IgD-negative memory B cell (primary cell): ENCODE measurements at regions not wholly inside any gene's neighbourhood (a gene's known extent, or its start where the extent isn't known, plus 50 kb on each side); places are given as distances from the start of the nearest gene placed in this dataset.
"Not testable (repeated sequence)": the region's sequence is repeated elsewhere in the genome, so short reads cannot be mapped to it uniquely, and the experiment has no call there.

Experiments
- H3K27ac Mint-ChIP-seq, 3 donors: one replicate each; pipeline ENCODE4 v1.8.0; 2020 to 2022; ENCODE audit warnings: mild to moderate bottlenecking in 3 of 3, mixed read lengths in 3 of 3, moderate library complexity in 1 of 3
- H3K27me3 Mint-ChIP-seq: one replicate; pipeline ENCODE4 v1.8.0; 2021; ENCODE audit warnings: mixed read lengths
- H3K36me3 Mint-ChIP-seq: one replicate; pipeline ENCODE4 v1.8.0; 2020; ENCODE audit warnings: mild to moderate bottlenecking, mixed read lengths
- H3K4me1 Mint-ChIP-seq, 3 donors: one replicate each; pipeline ENCODE4 v1.8.0; 2020 to 2022; ENCODE audit warnings: mixed read lengths in 3 of 3, mild to moderate bottlenecking in 1 of 3
- H3K4me3 Mint-ChIP-seq, 4 donors: one replicate each; pipeline ENCODE4 v1.8.0; 2020 to 2022; ENCODE audit warnings: mild to moderate bottlenecking in 4 of 4, mixed read lengths in 4 of 4, moderate library complexity in 3 of 4
- H3K9me3 Mint-ChIP-seq, 3 donors: one replicate each; pipeline ENCODE4 v1.8.0; 2020 to 2021; ENCODE audit warnings: mixed read lengths in 3 of 3, mild to moderate bottlenecking in 1 of 3

DNA sequence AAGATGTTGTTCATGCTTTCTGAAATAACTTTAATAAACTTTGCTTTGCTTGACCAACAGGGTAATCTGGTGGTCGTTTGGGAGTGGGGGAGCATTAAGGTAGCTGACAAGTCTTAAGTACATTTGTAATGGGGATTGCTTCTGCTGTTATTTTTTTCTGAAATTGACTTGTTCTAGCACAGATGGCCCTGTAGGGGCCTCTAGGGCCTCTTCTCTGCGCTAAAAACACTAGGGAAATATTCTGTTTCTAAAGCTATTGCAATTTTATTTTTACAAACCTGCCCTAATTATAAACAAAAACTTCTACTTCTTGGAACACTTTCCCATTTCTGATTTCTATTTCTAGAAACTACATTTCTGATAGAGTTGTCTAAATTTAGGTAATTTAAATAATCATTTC lies 191.3 kb upstream of the KCNJ3 start:
- H3K4me1 Mint-ChIP-seq: no peaks in the 10 kb centered on the region

GRCh38 chr2:154518872-154519271 lies 179.6 kb upstream of the KCNJ3 start:
- Mint-ChIP-seq H3K27me3 (no peaks in the 10 kb centered on the region), H3K36me3 (no peaks in the 10 kb centered on the region), H3K27ac (no peak overlapping the region), H3K4me1 (no peaks in the 10 kb centered on the region), H3K4me3 (no peak overlapping the region), H3K9me3 (peaks cover 0 to 11% (median 3%) of the 10 kb centered on the region in 3 donors)

More for the DNA sequence above, 191.3 kb upstream of the KCNJ3 start:
- Mint-ChIP-seq H3K9me3 (peaks cover 0 to 4% (median 2%) of the 10 kb centered on the region in 3 donors), H3K27me3 (no peaks in the 10 kb centered on the region), H3K27ac (no peak overlapping the region), H3K4me3 (no peak overlapping the region), H3K36me3 (no peaks in the 10 kb centered on the region)

DNA sequence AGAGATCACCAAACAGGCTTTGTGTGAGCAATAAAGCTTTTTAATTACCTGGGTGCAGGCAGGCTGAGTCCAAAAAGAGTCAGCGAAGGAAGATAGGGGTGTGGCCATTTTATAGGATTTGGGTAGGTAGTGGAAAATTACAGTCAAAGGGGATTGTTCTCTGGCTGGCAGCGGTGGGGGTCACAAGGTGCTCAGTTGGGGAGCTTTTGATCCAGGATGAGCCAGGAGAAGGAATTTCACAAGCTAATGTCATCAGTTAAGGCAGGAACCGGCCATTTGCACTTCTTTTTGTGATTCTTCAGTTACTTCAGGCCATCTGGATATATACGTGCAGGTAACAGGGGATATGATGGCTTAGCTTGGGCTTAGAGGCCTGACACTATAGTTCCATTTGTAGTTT lies 177.5 kb upstream of the KCNJ3 start:
- H3K4me3 Mint-ChIP-seq, H3K27ac Mint-ChIP-seq, H3K4me1 Mint-ChIP-seq, H3K27me3 Mint-ChIP-seq, H3K36me3 Mint-ChIP-seq: not testable (repeated sequence)
- H3K9me3 Mint-ChIP-seq: peaks cover 3 to 11% (median 3%) of the 10 kb centered on the region in 3 donors

DNA sequence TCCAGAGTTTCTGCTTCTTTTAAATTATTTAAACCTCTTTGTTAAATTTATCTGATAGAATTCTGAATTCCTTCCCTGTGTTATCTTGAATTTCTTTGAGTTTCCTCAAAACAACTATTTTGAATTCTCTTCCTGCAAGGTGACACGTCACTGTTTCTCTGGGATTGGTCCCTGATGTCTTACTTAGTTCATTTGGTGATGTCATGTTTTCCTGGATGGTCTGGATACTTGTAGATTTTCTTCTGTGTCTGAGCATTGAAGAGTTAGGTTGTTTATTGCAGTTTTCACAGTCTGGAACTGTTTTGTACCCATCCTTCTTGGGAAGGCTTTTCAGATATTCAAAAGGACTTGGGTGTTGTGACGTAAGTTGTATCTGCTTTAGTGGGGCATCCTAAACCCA lies 172.3 kb upstream of the KCNJ3 start:
- Mint-ChIP-seq H3K4me3 (no peak overlapping the region), H3K9me3 (peaks cover 3 to 5% (median 4%) of the 10 kb centered on the region in 3 donors), H3K4me1 (no peaks in the 10 kb centered on the region), H3K27me3 (no peaks in the 10 kb centered on the region), H3K27ac (no peak overlapping the region), H3K36me3 (no peaks in the 10 kb centered on the region)

DNA sequence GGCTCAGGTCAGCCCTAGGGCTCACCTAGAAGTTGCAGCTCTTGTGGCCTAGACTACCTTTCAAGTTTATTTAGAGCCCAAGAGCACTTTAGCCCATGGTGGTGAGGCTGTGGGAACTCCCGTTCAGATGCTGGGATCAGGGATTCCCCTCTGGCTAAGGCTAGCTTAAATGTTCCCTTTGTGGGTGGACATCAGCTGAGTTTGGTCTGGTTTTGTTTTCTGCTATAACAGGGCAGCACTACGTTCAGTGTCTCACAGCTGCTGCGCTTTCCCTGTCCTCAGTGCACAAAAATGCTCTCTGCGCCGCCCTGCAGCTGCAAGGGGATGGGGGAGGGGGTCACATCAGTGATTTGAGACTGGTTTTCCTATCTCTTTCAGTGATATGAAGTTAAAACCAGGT lies 170.5 kb upstream of the KCNJ3 start:
- peaks cover 0 to 5% (median 3%) of the 10 kb centered on the region in 3 donors for H3K9me3 Mint-ChIP-seq
- no peak overlapping the region for H3K4me3 Mint-ChIP-seq
- H3K27ac Mint-ChIP-seq: no peak overlapping the region
- peaks cover 3% of the 10 kb centered on the region for H3K27me3 Mint-ChIP-seq
- H3K4me1 Mint-ChIP-seq: peaks cover 0 to 2% (median 0%) of the 10 kb centered on the region in 3 donors
- no peaks in the 10 kb centered on the region for H3K36me3 Mint-ChIP-seq

DNA sequence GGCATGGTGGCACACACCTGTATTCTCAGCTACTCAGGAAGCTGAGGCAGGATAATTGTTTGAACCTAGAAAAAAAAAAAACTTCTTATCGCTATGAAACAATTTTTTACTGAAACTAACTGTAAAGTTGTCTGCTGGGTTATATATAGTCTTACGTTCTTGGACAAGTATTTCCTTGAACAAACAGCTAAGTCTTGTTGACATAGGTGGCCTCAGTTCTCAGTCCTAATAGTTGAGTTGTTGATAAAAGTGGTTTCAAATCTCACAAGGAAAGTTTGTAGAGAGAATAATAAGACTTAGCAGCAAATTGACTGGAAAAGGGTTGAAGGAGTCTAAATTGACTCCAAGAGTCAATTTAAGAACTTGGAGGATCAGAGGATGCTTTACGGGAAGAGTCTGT lies 166.5 kb upstream of the KCNJ3 start:
- peaks cover 0 to 4% (median 2%) of the 10 kb centered on the region in 3 donors for H3K9me3 Mint-ChIP-seq
- H3K4me1 Mint-ChIP-seq: peaks cover 0 to 2% (median 0%) of the 10 kb centered on the region in 3 donors
- peaks cover 3% of the 10 kb centered on the region for H3K27me3 Mint-ChIP-seq
- H3K27ac Mint-ChIP-seq: no peak overlapping the region
- peaks cover 1% of the 10 kb centered on the region for H3K36me3 Mint-ChIP-seq
- H3K4me3 Mint-ChIP-seq: no peak overlapping the region

GRCh38 chr2:154532763-154533162 lies 165.7 kb upstream of the KCNJ3 start:
- Mint-ChIP-seq H3K4me1 (peaks cover 0 to 2% (median 0%) of the 10 kb centered on the region in 3 donors), H3K36me3 (peaks cover 1% of the 10 kb centered on the region), H3K4me3 (no peak overlapping the region), H3K27me3 (peaks cover 3% of the 10 kb centered on the region), H3K9me3 (peaks cover 0 to 4% (median 2%) of the 10 kb centered on the region in 3 donors), H3K27ac (no peak overlapping the region)

GRCh38 chr2:154533300-154533940 lies 165.1 kb upstream of the KCNJ3 start:
- Mint-ChIP-seq H3K4me3 (no peak overlapping the region), H3K27ac (no peak overlapping the region), H3K36me3 (peaks cover 1% of the 10 kb centered on the region), H3K4me1 (peaks cover 0 to 2% (median 0%) of the 10 kb centered on the region in 3 donors), H3K27me3 (peaks cover 3% of the 10 kb centered on the region), H3K9me3 (peaks cover 0 to 4% (median 2%) of the 10 kb centered on the region in 3 donors)

- no peak overlapping the region for H3K4me3 Mint-ChIP-seq
- H3K27me3 Mint-ChIP-seq: no peaks in the 10 kb centered on the region
- peaks cover 1% of the 10 kb centered on the region for H3K36me3 Mint-ChIP-seq
- peaks cover 0 to 2% (median 0%) of the 10 kb centered on the region in 3 donors for H3K4me1 Mint-ChIP-seq
- no peak overlapping the region for H3K27ac Mint-ChIP-seq
- H3K9me3 Mint-ChIP-seq: peaks cover 0 to 7% (median 3%) of the 10 kb centered on the region in 3 donors
Observed at GRCh38 chr2:154537024-154537423, 161.5 kb upstream of the KCNJ3 start.

DNA sequence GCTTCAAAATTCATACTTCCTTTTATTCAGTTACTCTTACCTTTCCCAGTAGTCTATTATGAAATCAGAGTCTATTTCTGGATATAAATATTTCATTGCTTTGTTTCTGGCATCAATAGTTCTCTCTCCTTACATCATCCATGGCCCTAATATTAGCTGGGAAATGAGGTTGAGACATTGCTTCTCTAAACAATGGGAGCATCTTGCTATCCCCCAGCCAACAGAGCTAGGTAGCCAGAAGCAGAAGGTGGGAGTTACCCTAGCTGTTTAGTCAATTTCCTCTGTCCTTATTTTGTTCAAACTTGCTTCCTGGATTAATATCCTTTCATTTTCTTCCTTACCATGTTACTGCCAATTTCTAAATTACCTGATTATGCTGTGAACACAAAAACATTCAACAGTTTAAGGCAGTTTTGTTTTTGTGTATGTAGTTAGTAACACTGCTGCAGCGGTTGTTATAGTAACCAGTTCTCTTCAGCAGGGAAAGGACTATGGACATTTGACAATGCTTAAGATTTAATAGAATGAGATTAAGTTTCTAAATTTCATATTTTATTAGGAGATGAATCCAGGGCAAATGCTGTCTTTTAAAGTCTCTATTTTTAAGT lies 160.5 kb upstream of the KCNJ3 start:
- peaks cover 0 to 7% (median 3%) of the 10 kb centered on the region in 3 donors for H3K9me3 Mint-ChIP-seq
- no peak overlapping the region for H3K27ac Mint-ChIP-seq
- H3K36me3 Mint-ChIP-seq: peaks cover 1% of the 10 kb centered on the region
- H3K4me3 Mint-ChIP-seq: no peak overlapping the region
- H3K4me1 Mint-ChIP-seq: no peaks in the 10 kb centered on the region
- H3K27me3 Mint-ChIP-seq: no peaks in the 10 kb centered on the region

DNA sequence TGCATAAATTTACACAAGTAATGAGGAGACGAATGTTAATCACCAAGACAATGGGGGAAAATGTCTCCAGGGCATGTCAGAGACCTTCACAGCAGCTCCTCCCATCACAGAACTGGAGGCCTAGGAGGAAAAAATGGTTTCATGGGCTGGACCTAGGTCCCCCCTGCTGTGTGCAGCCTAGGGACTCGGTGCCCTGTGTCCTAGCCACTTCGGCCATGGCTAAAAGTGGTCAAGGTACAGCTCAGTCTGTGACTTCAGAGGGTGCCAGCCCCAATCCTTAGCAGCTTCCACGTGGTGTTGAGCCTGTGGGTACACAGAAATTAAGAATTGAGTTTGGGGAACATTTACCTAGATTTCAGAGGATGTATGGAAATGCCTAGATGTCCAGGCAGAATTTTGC lies 152.2 kb upstream of the KCNJ3 start:
- Mint-ChIP-seq H3K36me3 (no peaks in the 10 kb centered on the region), H3K4me1 (no peaks in the 10 kb centered on the region), H3K4me3 (no peak overlapping the region), H3K27me3 (no peaks in the 10 kb centered on the region), H3K27ac (no peak overlapping the region), H3K9me3 (peaks cover 5 to 20% (median 15%) of the 10 kb centered on the region in 3 donors)

GRCh38 chr2:154549869-154550268 lies 148.6 kb upstream of the KCNJ3 start:
- peaks cover 5 to 20% (median 13%) of the 10 kb centered on the region in 3 donors for H3K9me3 Mint-ChIP-seq

GRCh38 chr2:154551649-154552048 lies 146.8 kb upstream of the KCNJ3 start:
- Mint-ChIP-seq H3K27me3 (no peaks in the 10 kb centered on the region), H3K36me3 (no peaks in the 10 kb centered on the region), H3K4me1 (no peaks in the 10 kb centered on the region), H3K27ac (no peak overlapping the region), H3K4me3 (no peak overlapping the region), H3K9me3 (peaks cover 3 to 11% (median 6%) of the 10 kb centered on the region in 3 donors)

More at GRCh38 chr2:154549869-154550268, 148.6 kb upstream of the KCNJ3 start:
- H3K27ac Mint-ChIP-seq: no peak overlapping the region
- H3K4me1 Mint-ChIP-seq: no peaks in the 10 kb centered on the region
- H3K27me3 Mint-ChIP-seq: no peaks in the 10 kb centered on the region
- H3K36me3 Mint-ChIP-seq: no peaks in the 10 kb centered on the region
- H3K4me3 Mint-ChIP-seq: no peak overlapping the region

- H3K4me3 Mint-ChIP-seq: no peak overlapping the region
- H3K4me1 Mint-ChIP-seq: no peaks in the 10 kb centered on the region
- H3K36me3 Mint-ChIP-seq: no peaks in the 10 kb centered on the region
- H3K27me3 Mint-ChIP-seq: no peaks in the 10 kb centered on the region
- H3K9me3 Mint-ChIP-seq: peaks cover 0 to 4% (median 0%) of the 10 kb centered on the region in 3 donors
- H3K27ac Mint-ChIP-seq: no peak overlapping the region
Observed at GRCh38 chr2:154554046-154554445, 144.4 kb upstream of the KCNJ3 start.

DNA sequence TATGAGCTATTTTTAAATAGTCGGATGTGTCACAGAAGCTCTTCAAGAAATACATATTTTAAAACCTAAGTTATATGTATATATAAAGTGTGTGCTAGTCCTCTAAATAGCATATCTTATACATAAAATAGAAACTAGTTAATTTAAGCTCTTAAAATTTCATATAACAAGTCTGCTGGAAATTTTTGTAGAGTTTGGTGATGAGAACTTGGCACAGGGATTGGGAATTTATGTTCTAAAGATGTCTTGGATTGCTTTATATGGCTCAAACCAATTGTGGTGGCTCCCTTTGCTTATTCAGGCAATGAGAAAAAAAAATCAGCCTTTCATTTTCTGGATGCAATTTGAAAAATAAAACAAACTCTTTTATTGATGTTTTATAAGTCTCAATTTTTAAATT lies 142.8 kb upstream of the KCNJ3 start:
- Mint-ChIP-seq H3K9me3 (peaks cover 0 to 4% (median 0%) of the 10 kb centered on the region in 3 donors), H3K4me1 (no peaks in the 10 kb centered on the region)

GRCh38 chr2:154556146-154556545 lies 142.3 kb upstream of the KCNJ3 start:
- Mint-ChIP-seq H3K4me3 (no peak overlapping the region), H3K4me1 (no peaks in the 10 kb centered on the region), H3K27ac (no peak overlapping the region), H3K27me3 (no peaks in the 10 kb centered on the region), H3K36me3 (peaks cover 2% of the 10 kb centered on the region), H3K9me3 (peaks cover 0 to 4% (median 0%) of the 10 kb centered on the region in 3 donors)

More for the DNA sequence above, 142.8 kb upstream of the KCNJ3 start:
- Mint-ChIP-seq H3K27me3 (no peaks in the 10 kb centered on the region), H3K36me3 (peaks cover 2% of the 10 kb centered on the region), H3K4me3 (no peak overlapping the region), H3K27ac (no peak overlapping the region)
